ENCODE measurements at regions not wholly inside any gene's neighbourhood (a gene's known extent, or its start where the extent isn't known, plus 50 kb on each side); places are given as distances from the start of the nearest gene placed in this dataset.

DNA sequence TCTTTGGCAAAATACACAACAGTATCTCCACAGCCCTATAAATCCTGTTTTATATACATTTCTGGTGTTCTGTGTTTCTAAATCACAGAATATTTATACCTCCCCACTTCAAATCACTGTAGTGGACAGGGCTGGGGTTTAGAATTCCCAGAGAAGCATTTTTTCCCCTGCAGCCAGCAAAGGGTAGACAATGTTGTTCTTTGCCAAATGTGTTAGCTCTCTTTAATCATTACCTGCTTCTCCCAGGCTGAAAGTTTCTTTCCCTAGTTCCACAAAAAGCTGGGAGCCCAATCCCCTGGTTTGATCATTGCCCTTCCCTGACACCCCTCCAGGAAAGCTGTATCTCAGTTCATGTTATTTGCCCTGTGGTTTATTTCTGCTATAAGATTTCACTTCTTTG, 520.0 kb upstream of the SPHKAP start:
- TF ChIP-seq, protein P1, sequence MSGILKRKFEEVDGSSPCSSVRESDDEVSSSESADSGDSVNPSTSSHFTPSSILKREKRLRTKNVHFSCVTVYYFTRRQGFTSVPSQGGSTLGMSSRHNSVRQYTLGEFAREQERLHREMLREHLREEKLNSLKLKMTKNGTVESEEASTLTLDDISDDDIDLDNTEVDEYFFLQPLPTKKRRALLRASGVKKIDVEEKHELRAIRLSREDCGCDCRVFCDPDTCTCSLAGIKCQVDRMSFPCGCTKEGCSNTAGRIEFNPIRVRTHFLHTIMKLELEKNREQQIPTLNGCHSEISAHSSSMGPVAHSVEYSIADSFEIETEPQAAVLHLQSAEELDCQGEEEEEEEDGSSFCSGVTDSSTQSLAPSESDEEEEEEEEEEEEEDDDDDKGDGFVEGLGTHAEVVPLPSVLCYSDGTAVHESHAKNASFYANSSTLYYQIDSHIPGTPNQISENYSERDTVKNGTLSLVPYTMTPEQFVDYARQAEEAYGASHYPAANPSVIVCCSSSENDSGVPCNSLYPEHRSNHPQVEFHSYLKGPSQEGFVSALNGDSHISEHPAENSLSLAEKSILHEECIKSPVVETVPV (CRISPR knock-in tag; IDR thresholded peaks at IDR 0.05): no peak
- TF ChIP-seq PPARA (CRISPR knock-in tag; IDR thresholded peaks at IDR 0.05; ENCODE audit: borderline replicate concordance): no peak
- TF ChIP-seq RARB (CRISPR knock-in tag; IDR thresholded peaks at IDR 0.05): no peak
- TF ChIP-seq, protein P2, sequence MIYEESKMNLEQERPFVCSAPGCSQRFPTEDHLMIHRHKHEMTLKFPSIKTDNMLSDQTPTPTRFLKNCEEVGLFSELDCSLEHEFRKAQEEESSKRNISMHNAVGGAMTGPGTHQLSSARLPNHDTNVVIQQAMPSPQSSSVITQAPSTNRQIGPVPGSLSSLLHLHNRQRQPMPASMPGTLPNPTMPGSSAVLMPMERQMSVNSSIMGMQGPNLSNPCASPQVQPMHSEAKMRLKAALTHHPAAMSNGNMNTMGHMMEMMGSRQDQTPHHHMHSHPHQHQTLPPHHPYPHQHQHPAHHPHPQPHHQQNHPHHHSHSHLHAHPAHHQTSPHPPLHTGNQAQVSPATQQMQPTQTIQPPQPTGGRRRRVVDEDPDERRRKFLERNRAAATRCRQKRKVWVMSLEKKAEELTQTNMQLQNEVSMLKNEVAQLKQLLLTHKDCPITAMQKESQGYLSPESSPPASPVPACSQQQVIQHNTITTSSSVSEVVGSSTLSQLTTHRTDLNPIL (CRISPR knock-in tag; IDR thresholded peaks at IDR 0.05; ENCODE audit: low read depth): no peak

DNA sequence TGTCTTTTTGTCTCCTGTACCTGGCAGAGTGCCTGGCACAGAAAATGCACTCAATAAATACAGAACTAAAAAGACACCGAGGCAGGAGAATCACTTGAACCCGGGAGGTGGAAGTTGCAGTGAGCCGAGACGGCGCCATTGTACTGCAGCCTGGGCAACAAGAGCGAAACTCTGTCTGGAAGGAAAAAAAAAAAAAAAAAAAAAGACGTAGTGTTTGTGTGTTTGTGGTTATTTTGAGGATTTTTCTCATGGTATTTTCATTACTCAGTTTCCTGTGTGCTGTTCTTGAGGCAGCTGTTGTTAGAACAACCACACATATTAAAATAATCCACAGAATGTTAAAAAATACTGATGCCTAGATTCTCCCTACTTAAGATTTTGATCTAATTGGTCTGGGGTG, 519.2 kb upstream of the SPHKAP start:
- ATAC-seq: no peak
- no peak for TF ChIP-seq TCF4 (CRISPR knock-in tag; IDR thresholded peaks at IDR 0.05; ENCODE audit: borderline replicate concordance)
- TF ChIP-seq, protein P3, sequence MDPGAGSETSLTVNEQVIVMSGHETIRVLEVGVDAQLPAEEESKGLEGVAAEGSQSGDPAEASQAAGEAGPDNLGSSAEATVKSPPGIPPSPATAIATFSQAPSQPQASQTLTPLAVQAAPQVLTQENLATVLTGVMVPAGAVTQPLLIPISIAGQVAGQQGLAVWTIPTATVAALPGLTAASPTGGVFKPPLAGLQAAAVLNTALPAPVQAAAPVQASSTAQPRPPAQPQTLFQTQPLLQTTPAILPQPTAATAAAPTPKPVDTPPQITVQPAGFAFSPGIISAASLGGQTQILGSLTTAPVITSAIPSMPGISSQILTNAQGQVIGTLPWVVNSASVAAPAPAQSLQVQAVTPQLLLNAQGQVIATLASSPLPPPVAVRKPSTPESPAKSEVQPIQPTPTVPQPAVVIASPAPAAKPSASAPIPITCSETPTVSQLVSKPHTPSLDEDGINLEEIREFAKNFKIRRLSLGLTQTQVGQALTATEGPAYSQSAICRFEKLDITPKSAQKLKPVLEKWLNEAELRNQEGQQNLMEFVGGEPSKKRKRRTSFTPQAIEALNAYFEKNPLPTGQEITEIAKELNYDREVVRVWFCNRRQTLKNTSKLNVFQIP (CRISPR knock-in tag; IDR thresholded peaks at IDR 0.05; ENCODE audit: borderline replicate concordance, low read depth): no peak
- TF ChIP-seq BACH2 (CRISPR knock-in tag; IDR thresholded peaks at IDR 0.05; ENCODE audit: borderline replicate concordance): no peak
- TF ChIP-seq ZFP3 (CRISPR knock-in tag; IDR thresholded peaks at IDR 0.05): no peak
- TF ChIP-seq PPARA (CRISPR knock-in tag; IDR thresholded peaks at IDR 0.05; ENCODE audit: borderline replicate concordance): no peak
- TF ChIP-seq, protein P1 (CRISPR knock-in tag; IDR thresholded peaks at IDR 0.05): no peak
- TF ChIP-seq ISL1 (CRISPR knock-in tag; IDR thresholded peaks at IDR 0.05): no peak
- no peak for TF ChIP-seq GLIS3 (CRISPR knock-in tag; IDR thresholded peaks at IDR 0.05)
- no peak for TF ChIP-seq ESRRG (CRISPR knock-in tag; IDR thresholded peaks at IDR 0.05)
- TF ChIP-seq ARNTL (CRISPR knock-in tag; IDR thresholded peaks at IDR 0.05; ENCODE audit: borderline replicate concordance, low read depth): no peak
- TF ChIP-seq ZC3H10 (CRISPR knock-in tag; IDR thresholded peaks at IDR 0.05): no peak
- no peak for TF ChIP-seq ZNF70 (CRISPR knock-in tag; IDR thresholded peaks at IDR 0.05)
- TF ChIP-seq, protein P4, sequence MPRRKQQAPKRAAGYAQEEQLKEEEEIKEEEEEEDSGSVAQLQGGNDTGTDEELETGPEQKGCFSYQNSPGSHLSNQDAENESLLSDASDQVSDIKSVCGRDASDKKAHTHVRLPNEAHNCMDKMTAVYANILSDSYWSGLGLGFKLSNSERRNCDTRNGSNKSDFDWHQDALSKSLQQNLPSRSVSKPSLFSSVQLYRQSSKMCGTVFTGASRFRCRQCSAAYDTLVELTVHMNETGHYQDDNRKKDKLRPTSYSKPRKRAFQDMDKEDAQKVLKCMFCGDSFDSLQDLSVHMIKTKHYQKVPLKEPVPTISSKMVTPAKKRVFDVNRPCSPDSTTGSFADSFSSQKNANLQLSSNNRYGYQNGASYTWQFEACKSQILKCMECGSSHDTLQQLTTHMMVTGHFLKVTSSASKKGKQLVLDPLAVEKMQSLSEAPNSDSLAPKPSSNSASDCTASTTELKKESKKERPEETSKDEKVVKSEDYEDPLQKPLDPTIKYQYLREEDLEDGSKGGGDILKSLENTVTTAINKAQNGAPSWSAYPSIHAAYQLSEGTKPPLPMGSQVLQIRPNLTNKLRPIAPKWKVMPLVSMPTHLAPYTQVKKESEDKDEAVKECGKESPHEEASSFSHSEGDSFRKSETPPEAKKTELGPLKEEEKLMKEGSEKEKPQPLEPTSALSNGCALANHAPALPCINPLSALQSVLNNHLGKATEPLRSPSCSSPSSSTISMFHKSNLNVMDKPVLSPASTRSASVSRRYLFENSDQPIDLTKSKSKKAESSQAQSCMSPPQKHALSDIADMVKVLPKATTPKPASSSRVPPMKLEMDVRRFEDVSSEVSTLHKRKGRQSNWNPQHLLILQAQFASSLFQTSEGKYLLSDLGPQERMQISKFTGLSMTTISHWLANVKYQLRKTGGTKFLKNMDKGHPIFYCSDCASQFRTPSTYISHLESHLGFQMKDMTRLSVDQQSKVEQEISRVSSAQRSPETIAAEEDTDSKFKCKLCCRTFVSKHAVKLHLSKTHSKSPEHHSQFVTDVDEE (CRISPR knock-in tag; IDR thresholded peaks at IDR 0.05): no peak
- no peak for TF ChIP-seq SNAI2 (CRISPR knock-in tag; IDR thresholded peaks at IDR 0.05)
- TF ChIP-seq RARB (CRISPR knock-in tag; IDR thresholded peaks at IDR 0.05): no peak
- TF ChIP-seq TOX (CRISPR knock-in tag; IDR thresholded peaks at IDR 0.05; ENCODE audit: borderline replicate concordance): no peak
- TF ChIP-seq OSR1 (CRISPR knock-in tag; IDR thresholded peaks at IDR 0.05): no peak

More for the DNA sequence above, 520.0 kb upstream of the SPHKAP start:
- ATAC-seq: no peak

DNA sequence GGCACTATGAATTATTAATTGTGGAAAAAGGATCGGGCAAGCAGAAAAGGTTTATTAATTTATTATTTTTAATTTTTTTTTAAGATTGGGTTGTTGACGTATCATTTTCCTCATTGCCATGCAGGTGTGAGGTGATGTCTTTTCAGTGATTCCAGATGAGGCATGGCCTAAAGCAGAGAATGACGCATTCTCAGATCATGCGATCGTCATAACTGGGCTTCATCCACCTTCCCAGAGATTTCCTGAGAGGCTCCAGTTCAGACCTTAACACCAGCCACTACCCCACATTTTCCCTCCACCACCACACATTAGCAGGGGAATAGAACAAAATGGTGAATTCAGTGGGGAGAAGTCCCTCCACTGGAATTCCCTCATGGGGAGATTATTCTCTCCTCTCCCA, 518.4 kb upstream of the SPHKAP start:
- ATAC-seq: no peak
- TF ChIP-seq GLIS3 (CRISPR knock-in tag; IDR thresholded peaks at IDR 0.05) (no peak), ZNF70 (CRISPR knock-in tag; IDR thresholded peaks at IDR 0.05) (no peak), ESRRG (CRISPR knock-in tag; IDR thresholded peaks at IDR 0.05) (no peak), ZFP30 (CRISPR knock-in tag; IDR thresholded peaks at IDR 0.05) (no peak), SNAI2 (CRISPR knock-in tag; IDR thresholded peaks at IDR 0.05) (no peak), ZFP3 (CRISPR knock-in tag; IDR thresholded peaks at IDR 0.05) (no peak), OSR1 (CRISPR knock-in tag; IDR thresholded peaks at IDR 0.05) (no peak), PPARA (CRISPR knock-in tag; IDR thresholded peaks at IDR 0.05; ENCODE audit: borderline replicate concordance) (no peak), BACH2 (CRISPR knock-in tag; IDR thresholded peaks at IDR 0.05; ENCODE audit: borderline replicate concordance) (no peak), ZNF565 (CRISPR knock-in tag; conservative IDR thresholded peaks at IDR 0.05; ENCODE audit: low read depth) (no peak), ISL1 (CRISPR knock-in tag; IDR thresholded peaks at IDR 0.05) (no peak), CSDC2 (CRISPR knock-in tag; IDR thresholded peaks at IDR 0.05) (no peak), TCF4 (CRISPR knock-in tag; IDR thresholded peaks at IDR 0.05; ENCODE audit: borderline replicate concordance) (no peak), ARNTL (CRISPR knock-in tag; IDR thresholded peaks at IDR 0.05; ENCODE audit: borderline replicate concordance, low read depth) (no peak)
- TF ChIP-seq, protein P2 (CRISPR knock-in tag; IDR thresholded peaks at IDR 0.05; ENCODE audit: low read depth): no peak
- TF ChIP-seq, protein P1 (CRISPR knock-in tag; IDR thresholded peaks at IDR 0.05): no peak
- TF ChIP-seq, protein P4 (CRISPR knock-in tag; IDR thresholded peaks at IDR 0.05): no peak

Measured in SK-N-SH treated with all-trans-retinoic acid at 6 μM for 48 hours (cell line).